ENCODE measurements at regions not wholly inside any gene's neighbourhood (a gene's known extent, or its start where the extent isn't known, plus 50 kb on each side); places are given as distances from the start of the nearest gene placed in this dataset.

- TF ChIP-seq REST (IDR thresholded peaks at IDR 0.05; ENCODE audit: low read depth): no peak
- no peak for TF ChIP-seq YY1 (IDR thresholded peaks at IDR 0.05; ENCODE audit: extremely low read depth, insufficient replicate concordance, low read depth, low read length)
- TF ChIP-seq ZBTB33 (IDR thresholded peaks at IDR 0.05; ENCODE audit: extremely low read depth, insufficient replicate concordance, low read length): no peak
- no peak for TF ChIP-seq EGR1 (IDR thresholded peaks at IDR 0.05; ENCODE audit: low read depth)
- TF ChIP-seq POLR2AphosphoS5 (IDR thresholded peaks at IDR 0.05; ENCODE audit: low read depth, low read length): no peak
- no peak for TF ChIP-seq FOSL1 (IDR thresholded peaks at IDR 0.05; ENCODE audit: low read depth)
- no peak for TF ChIP-seq RAD21 (IDR thresholded peaks at IDR 0.05; ENCODE audit: low read depth)
These were observed 60.7 kb upstream of the HAND2 start (continued) for GRCh38 chr4:173590697-173591096.

- ChIA-PET CTCF (no interaction called here), POLR2A (no interaction called here), RAD21 (ENCODE audit: low non-redundant PET in 1 of 2, low total read pairs in 2 of 2, uncharacterized antibody in 2 of 2, unreplicated experiment in 2 of 2) (no interaction called here)
- Histone ChIP-seq H3K36me3 (ENCODE audit: control insufficient read depth in 1 of 2, insufficient read depth in 2 of 2, low read length in 2 of 2) (no peaks in the 10 kb centered on the region), H3K9ac (ENCODE audit: low read length) (no peak overlapping the region), H2AFZ (ENCODE audit: low read depth, low read length, poor library complexity, severe bottlenecking) (no peak overlapping the region), H3K4me3 (replicated peaks in 1 of 2; ENCODE audit: low read depth in 1 of 2, low read length in 2 of 2) (no peak overlapping the region), H3K4me1 (ENCODE audit: control insufficient read depth in 1 of 2, insufficient read depth in 2 of 2, low read length in 2 of 2) (no peaks in the 10 kb centered on the region), H3K27ac (ENCODE audit: low read depth, low read length) (no peak overlapping the region), H3K9me3 (ENCODE audit: control insufficient read depth in 1 of 2, insufficient read depth in 1 of 2, low read depth in 1 of 2, low read length in 2 of 2) (no peaks in the 10 kb centered on the region), H4K20me1 (ENCODE audit: insufficient read depth) (no peaks in the 10 kb centered on the region), H3K4me2 (ENCODE audit: low read length) (no peak overlapping the region), H3K27me3 (ENCODE audit: insufficient read depth, low read length) (peaks cover 22% of the 10 kb centered on the region), H3K79me2 (ENCODE audit: insufficient read depth, low read length) (no peaks in the 10 kb centered on the region), H3K9me2 (ENCODE audit: insufficient read depth) (no peaks in the 10 kb centered on the region)
- no TSS peak for BruUV-seq (replicated peaks)
- no peak for DNase-seq (ENCODE audit: low read depth, low spot score)
- no peak for ATAC-seq
- intact Hi-C loops (cut with micrococcal nuclease): no loop called here
- no peak for TF ChIP-seq ZBTB33 (IDR thresholded peaks at IDR 0.05; ENCODE audit: extremely low read depth, insufficient replicate concordance, low read length)
- TF ChIP-seq REST (IDR thresholded peaks at IDR 0.05; ENCODE audit: low read depth): no peak
- TF ChIP-seq ZFX (IDR thresholded peaks at IDR 0.05): no peak
- TF ChIP-seq EGR1 (IDR thresholded peaks at IDR 0.05; ENCODE audit: low read depth): no peak
- no peak for TF ChIP-seq YY1 (IDR thresholded peaks at IDR 0.05; ENCODE audit: extremely low read depth, insufficient replicate concordance, low read depth, low read length)
- no peak for TF ChIP-seq CBX3 (IDR thresholded peaks at IDR 0.05; ENCODE audit: low read depth)
- no peak for TF ChIP-seq CEBPB (IDR thresholded peaks at IDR 0.05; ENCODE audit: low read depth)
- TF ChIP-seq RAD21 (IDR thresholded peaks at IDR 0.05; ENCODE audit: low read depth): no peak
- TF ChIP-seq POLR2A (IDR thresholded peaks at IDR 0.05; ENCODE audit: borderline replicate concordance, extremely low read depth, insufficient read depth, insufficient read length): no peak
- TF ChIP-seq SP1 (IDR thresholded peaks at IDR 0.05; ENCODE audit: low read depth): no peak
These were observed 56.0 kb upstream of the HAND2 start for GRCh38 chr4:173585876-173586572.
